ENCODE measurements at regions not wholly inside any gene's neighbourhood (a gene's known extent, or its start where the extent isn't known, plus 50 kb on each side); places are given as distances from the start of the nearest gene placed in this dataset.
A peak's percentile ranks its signal among the peaks of the same experiment; 100 is the strongest.
"Not testable (repeated sequence)": the region's sequence is repeated elsewhere in the genome, so short reads cannot be mapped to it uniquely, and the experiment has no call there.

- no peak for DNase-seq
Observed at GRCh38 chr17:70577456-70577855, 408.1 kb downstream of the KCNJ2 start.

- no peak for DNase-seq
Observed at GRCh38 chr17:70581459-70581858, 412.1 kb downstream of the KCNJ2 start.

GRCh38 chr17:70582777-70583176, 413.4 kb downstream of the KCNJ2 start:
- no peak for DNase-seq

- no peak for DNase-seq
Observed at GRCh38 chr17:70584255-70584654, 414.9 kb downstream of the KCNJ2 start.

GRCh38 chr17:70588003-70588402, 418.7 kb downstream of the KCNJ2 start:
- no peak for DNase-seq

- DNase-seq = no peak
Observed at GRCh38 chr17:70597774-70598173, 428.4 kb downstream of the KCNJ2 start.

- DNase-seq = no peak
Observed at GRCh38 chr17:70599198-70599597, 429.9 kb downstream of the KCNJ2 start.

- not testable (repeated sequence) for DNase-seq
Observed at GRCh38 chr17:70599945-70600344, 430.6 kb downstream of the KCNJ2 start.

GRCh38 chr17:70603226-70603625, 433.9 kb downstream of the KCNJ2 start:
- DNase-seq = no peak

- no peak for DNase-seq
Observed at GRCh38 chr17:70604854-70605253, 435.5 kb downstream of the KCNJ2 start.

GRCh38 chr17:70606086-70606485, 436.8 kb downstream of the KCNJ2 start:
- no peak for DNase-seq

GRCh38 chr17:70608193-70608592, 438.9 kb downstream of the KCNJ2 start:
- no peak for DNase-seq

GRCh38 chr17:70608957-70609356, 439.6 kb downstream of the KCNJ2 start:
- DNase-seq = peak in 1 of 51 donors; percentile 66

GRCh38 chr17:70609566-70609965, 440.2 kb downstream of the KCNJ2 start:
- peak in 41 of 51 donors; percentile 3 to 93 (median 58) for DNase-seq

- DNase-seq = peak in 2 of 51 donors; percentile 25 to 51
Observed at GRCh38 chr17:70610161-70610560, 440.8 kb downstream of the KCNJ2 start.

- no peak for DNase-seq
Observed at GRCh38 chr17:70613681-70614080, 444.3 kb downstream of the KCNJ2 start.

GRCh38 chr17:70615831-70616230, 446.5 kb downstream of the KCNJ2 start:
- no peak for DNase-seq

GRCh38 chr17:70618641-70619040, 449.3 kb downstream of the KCNJ2 start:
- no peak for DNase-seq

- peak in 15 of 51 donors; percentile 1 to 53 (median 16) for DNase-seq
Observed at GRCh38 chr17:70621566-70621965, 452.2 kb downstream of the KCNJ2 start.

GRCh38 chr17:70622368-70623260, 453.3 kb downstream of the KCNJ2 start:
- DNase-seq = peak in 44 of 51 donors; percentile 5 to 81 (median 42)

- DNase-seq = no peak
Observed at GRCh38 chr17:70624211-70624610, 454.9 kb downstream of the KCNJ2 start.

GRCh38 chr17:70629902-70630301, 460.6 kb downstream of the KCNJ2 start:
- DNase-seq = peak in 2 of 51 donors; percentile 15

GRCh38 chr17:70636517-70637133, 467.3 kb downstream of the KCNJ2 start:
- peak in 4 of 51 donors; percentile 7 to 62 (median 28) for DNase-seq
